MCF 10A (cell line): ENCODE measurements at regions not wholly inside any gene's neighbourhood (a gene's known extent, or its start where the extent isn't known, plus 50 kb on each side); places are given as distances from the start of the nearest gene placed in this dataset.

ENCODE experiments used
- BruUV-seq: library from RNA; stranded (reverse); fragments of 400-500 nt; replicated peaks from 2 replicates; lab custom pipeline; 2021; lab: Mats Ljungman, UMichigan
- CTCF ChIA-PET: fragments of 300-600 bp; sonication (Branson Sonifier 250); formaldehyde crosslinking; extraction: SDS; loops from one replicate; lab custom pipeline; 2021; ENCODE audit warnings: antibody characterized with exemption, inconsistent platforms; lab: Yijun Ruan, JAX
- POLR2A ChIA-PET: fragments of 300-600, 350-650 bp; sonication (Branson Sonifier 250); formaldehyde crosslinking; extraction: SDS; loops from one replicate; lab custom pipeline; 2020; ENCODE audit warnings: antibody characterized with exemption, inconsistent platforms; lab: Yijun Ruan, JAX
- DNase-seq: peaks from one replicate; pipeline ENCODE4 v3.0.0-alpha.2; 2018; ENCODE audit not compliant: unreplicated experiment
- H3K27ac Mint-ChIP-seq: one replicate; pipeline ENCODE4 v1.8.0; 2022; ENCODE audit warnings: mild to moderate bottlenecking, low read depth, mixed read lengths; ENCODE audit not compliant: unreplicated experiment
- H3K27me3 Mint-ChIP-seq: one replicate; pipeline ENCODE4 v1.8.0; 2022; ENCODE audit warnings: mixed read lengths; ENCODE audit not compliant: insufficient read depth, unreplicated experiment
- H3K36me3 Mint-ChIP-seq: one replicate; pipeline ENCODE4 v1.8.0; 2022; ENCODE audit warnings: mild to moderate bottlenecking, moderate library complexity, mixed read lengths; ENCODE audit not compliant: insufficient read depth, unreplicated experiment
- H3K4me1 Mint-ChIP-seq: one replicate; pipeline ENCODE4 v1.8.0; 2022; ENCODE audit warnings: mixed read lengths; ENCODE audit not compliant: insufficient read depth, unreplicated experiment
- H3K4me3 Mint-ChIP-seq: one replicate; pipeline ENCODE4 v1.8.0; 2022; ENCODE audit warnings: mild to moderate bottlenecking, moderate library complexity, mixed read lengths; ENCODE audit not compliant: unreplicated experiment
- H3K9me3 Mint-ChIP-seq: one replicate; pipeline ENCODE4 v1.8.0; 2022; ENCODE audit warnings: mixed read lengths; ENCODE audit not compliant: unreplicated experiment
- intact Hi-C: fragments of 100-400 bp; cut with micrococcal nuclease; formaldehyde crosslinking; loops from 2 replicates; pipeline ENCODE4 v1.14.1; 2022
- TF ChIP-seq, protein P1 (sequence below): fragments of 200-600 bp; IDR thresholded peaks from one replicate; pipeline ENCODE4 v1.8.0; 2022; ENCODE audit warnings: antibody characterized with exemption, mild to moderate bottlenecking; ENCODE audit not compliant: unreplicated experiment

DNA sequence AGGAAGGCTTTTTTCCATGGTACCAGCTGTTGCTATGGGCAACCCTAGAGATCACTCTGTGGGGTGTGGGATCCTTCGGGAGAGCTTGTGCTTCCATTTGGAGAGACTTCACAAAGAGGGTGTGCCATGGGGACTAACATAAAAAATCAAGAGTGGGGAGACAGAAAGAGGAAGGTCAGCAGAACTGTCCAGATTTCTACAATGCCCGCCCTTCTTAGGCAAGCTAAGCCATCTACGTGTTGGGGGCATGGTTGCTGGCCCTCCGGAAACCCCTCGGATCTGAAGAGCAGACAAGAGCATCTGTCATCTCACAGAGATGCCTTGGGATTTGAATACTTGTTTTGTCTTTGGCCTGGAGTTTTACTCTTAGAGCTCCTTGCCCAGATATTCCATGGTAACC, 83.9 kb upstream of the ZNF648 start:
- no TSS peak for BruUV-seq
- Mint-ChIP-seq H3K4me1 (peaks cover 64% of the 10 kb centered on the region), H3K36me3 (peaks cover 4% of the 10 kb centered on the region), H3K9me3 (no peaks in the 10 kb centered on the region), H3K27ac (peak overlapping the region; percentile 97), H3K4me3 (no peak overlapping the region), H3K27me3 (no peaks in the 10 kb centered on the region)
- intact Hi-C loops = no loop called here
- ChIA-PET POLR2A (interaction anchor here (0.6 to 9.7 kb wide), 17 partner anchors 11 to 444 kb away, joined by 3 to 321 read pairs (median 10); partner anchors contain the start of gene RNASEL), CTCF (interaction anchor here (0.6 to 11.8 kb wide), 17 partner anchors 7 to 1667 kb away, joined by 3 to 353 read pairs (median 23); partner anchors contain the start of genes GLUL and TEDDM1)
- no peak for DNase-seq
- TF ChIP-seq, protein P1, sequence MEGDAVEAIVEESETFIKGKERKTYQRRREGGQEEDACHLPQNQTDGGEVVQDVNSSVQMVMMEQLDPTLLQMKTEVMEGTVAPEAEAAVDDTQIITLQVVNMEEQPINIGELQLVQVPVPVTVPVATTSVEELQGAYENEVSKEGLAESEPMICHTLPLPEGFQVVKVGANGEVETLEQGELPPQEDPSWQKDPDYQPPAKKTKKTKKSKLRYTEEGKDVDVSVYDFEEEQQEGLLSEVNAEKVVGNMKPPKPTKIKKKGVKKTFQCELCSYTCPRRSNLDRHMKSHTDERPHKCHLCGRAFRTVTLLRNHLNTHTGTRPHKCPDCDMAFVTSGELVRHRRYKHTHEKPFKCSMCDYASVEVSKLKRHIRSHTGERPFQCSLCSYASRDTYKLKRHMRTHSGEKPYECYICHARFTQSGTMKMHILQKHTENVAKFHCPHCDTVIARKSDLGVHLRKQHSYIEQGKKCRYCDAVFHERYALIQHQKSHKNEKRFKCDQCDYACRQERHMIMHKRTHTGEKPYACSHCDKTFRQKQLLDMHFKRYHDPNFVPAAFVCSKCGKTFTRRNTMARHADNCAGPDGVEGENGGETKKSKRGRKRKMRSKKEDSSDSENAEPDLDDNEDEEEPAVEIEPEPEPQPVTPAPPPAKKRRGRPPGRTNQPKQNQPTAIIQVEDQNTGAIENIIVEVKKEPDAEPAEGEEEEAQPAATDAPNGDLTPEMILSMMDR = no peak

DNA sequence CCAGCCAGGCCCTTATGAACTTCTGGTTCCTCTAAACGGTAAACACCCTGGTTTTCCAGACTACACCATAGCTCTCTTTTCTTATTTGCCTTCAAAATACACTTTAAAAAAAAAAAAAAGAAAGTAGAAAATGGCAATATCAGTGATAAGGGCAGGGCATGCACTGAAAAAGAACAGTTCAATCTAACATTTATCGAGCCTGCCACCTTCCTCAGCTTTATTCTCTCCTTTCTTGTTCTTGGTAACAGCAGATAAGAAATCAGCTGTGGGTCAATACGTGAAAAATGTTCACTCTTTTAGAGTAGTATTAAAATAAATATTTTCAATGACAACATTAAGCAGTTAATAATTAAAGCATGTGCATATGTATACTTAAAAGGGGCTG, 83.1 kb upstream of the ZNF648 start:
- Mint-ChIP-seq H3K27ac (peak overlapping the region; percentile 97), H3K4me3 (peak overlapping the region; percentile 32), H3K9me3 (no peaks in the 10 kb centered on the region), H3K4me1 (peaks cover 62% of the 10 kb centered on the region), H3K27me3 (no peaks in the 10 kb centered on the region), H3K36me3 (peaks cover 4% of the 10 kb centered on the region)
- ChIA-PET CTCF (interaction anchor here (0.6 to 11.8 kb wide), 31 partner anchors 8 to 664 kb away, joined by 3 to 353 read pairs (median 14); partner anchors contain the start of genes GLUL and TEDDM1), POLR2A (interaction anchor here (0.7 to 9.7 kb wide), 23 partner anchors 8 to 653 kb away, joined by 3 to 321 read pairs (median 13); partner anchors contain the start of gene RNASEL)
- intact Hi-C loops = no loop called here
- TF ChIP-seq, protein P1 = no peak
- DNase-seq = no peak
- TSS peak; percentile 89 for BruUV-seq

DNA sequence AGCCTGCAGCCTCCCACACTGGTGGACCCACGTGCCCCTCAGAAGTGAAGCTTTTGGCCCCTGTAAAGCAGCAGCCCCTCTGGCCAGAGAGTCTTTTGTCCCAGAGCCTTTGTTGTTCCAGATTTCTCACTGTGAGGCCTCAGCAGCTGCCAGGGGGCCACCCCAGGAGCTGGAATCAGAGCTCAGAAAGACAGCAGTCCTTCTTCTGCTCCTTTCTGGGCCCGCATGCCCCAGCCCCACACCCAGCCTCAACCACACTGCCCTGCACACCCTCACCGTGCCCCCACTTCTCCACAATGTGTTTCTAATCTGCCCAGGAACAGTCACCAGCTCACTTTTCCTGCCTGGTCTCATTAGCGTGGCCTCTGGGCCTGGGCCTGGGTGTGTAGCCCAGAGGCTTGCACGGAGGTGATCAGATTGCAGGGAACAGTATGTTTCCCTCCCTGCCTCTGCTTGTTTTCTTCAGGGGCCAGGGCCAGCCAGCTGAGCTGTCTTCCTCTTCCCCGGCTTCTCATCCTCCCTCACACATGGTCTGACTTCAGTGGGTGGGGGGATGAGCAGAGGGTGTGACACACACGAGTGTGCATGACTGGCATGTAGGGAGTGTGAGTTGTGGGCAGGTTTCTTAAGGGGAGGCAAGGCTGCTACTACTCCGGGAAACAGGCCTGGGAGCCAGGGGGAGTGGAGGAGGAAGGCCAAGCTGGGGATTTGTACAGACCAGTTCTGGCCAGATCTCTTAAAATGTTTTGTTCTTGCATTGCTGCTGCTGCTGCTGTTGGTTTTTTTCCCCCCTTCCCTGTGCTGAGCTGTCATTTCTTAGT, 82.5 kb upstream of the ZNF648 start:
- H3K27ac Mint-ChIP-seq = peak overlapping the region; percentile 97
- TF ChIP-seq, protein P1 = no peak

More for the DNA sequence above, 82.5 kb upstream of the ZNF648 start:
- H3K27me3 Mint-ChIP-seq = no peaks in the 10 kb centered on the region
- intact Hi-C loops = loop anchor here (1.0 to 2.0 kb wide), 7 partner anchors 54 to 451 kb away; partner anchors contain the start of gene GLUL
- DNase-seq = peak; percentile 89
- ChIA-PET CTCF (interaction anchor here (0.6 to 11.8 kb wide), 77 partner anchors 8 to 860 kb away, joined by 3 to 353 read pairs (median 6); partner anchors contain the start of genes GLUL and TEDDM1), POLR2A (interaction anchor here (0.6 to 9.7 kb wide), 36 partner anchors 9 to 652 kb away, joined by 3 to 321 read pairs (median 6); partner anchors contain the start of gene RNASEL)
- BruUV-seq = TSS peak; percentile 51
- H3K4me1 Mint-ChIP-seq = peaks cover 56% of the 10 kb centered on the region
- H3K9me3 Mint-ChIP-seq = no peaks in the 10 kb centered on the region
- peak overlapping the region; percentile 32 for H3K4me3 Mint-ChIP-seq
- H3K36me3 Mint-ChIP-seq = peaks cover 4% of the 10 kb centered on the region
